ENCODE measurements at regions not wholly inside any gene's neighbourhood (a gene's known extent, or its start where the extent isn't known, plus 50 kb on each side); places are given as distances from the start of the nearest gene placed in this dataset.

GRCh38 chr3:181976526-181976925 is 264.8 kb downstream of the SOX2 start (continued):
- TF ChIP-seq REST (IDR thresholded peaks at IDR 0.05; ENCODE audit: low read depth, low read length) (no peak), IRF3 (IDR thresholded peaks at IDR 0.05; ENCODE audit: low read depth, low read length) (no peak), RCOR1 (IDR thresholded peaks at IDR 0.05; ENCODE audit: low read length) (no peak), USF1 (IDR thresholded peaks at IDR 0.05; ENCODE audit: borderline replicate concordance, low read depth) (no peak)

GRCh38 chr3:181985386-181985785 is 273.7 kb downstream of the SOX2 start:
- TF ChIP-seq JUND (IDR thresholded peaks at IDR 0.05) = no peak
- no peak for TF ChIP-seq EP300 (IDR thresholded peaks at IDR 0.05; ENCODE audit: borderline replicate concordance in 1 of 2, low read depth in 1 of 2, low read length in 1 of 2)
- no peak for TF ChIP-seq PBX3 (IDR thresholded peaks at IDR 0.05)
- no peak for TF ChIP-seq RAD21 (IDR thresholded peaks at IDR 0.05; ENCODE audit: low read length)
- no peak for TF ChIP-seq FOSL2 (IDR thresholded peaks at IDR 0.05; ENCODE audit: borderline replicate concordance, low read depth)
- ChIA-PET CTCF (no interaction called here), POLR2A (no interaction called here)
- H3F3A ChIP-seq (replicated peaks; ENCODE audit: insufficient read depth) = no peaks in the 10 kb centered on the region
- no peaks in the 10 kb centered on the region for H3K36me3 ChIP-seq (replicated peaks in 1 of 2; ENCODE audit: control insufficient read depth in 1 of 2, insufficient read depth in 2 of 2, low read length in 1 of 2)
- H3K4me1 ChIP-seq (ENCODE audit: control insufficient read depth in 1 of 2, insufficient read depth in 2 of 2, low read depth in 1 of 2, low read length in 1 of 2) = peaks cover 0 to 3% of the 10 kb centered on the region in 2 experiments; a peak in 2 of 4 replicates
- H3K79me2 ChIP-seq (ENCODE audit: insufficient read depth) = no peaks in the 10 kb centered on the region
- WGBS (ENCODE audit: low lambda C conversion rate) = 42% methylated on average over 2 of the region's 2 CpGs
- H3K4me2 ChIP-seq = no peak overlapping the region
- no peaks in the 10 kb centered on the region for H3K27me3 ChIP-seq (ENCODE audit: insufficient read depth)
- no peak for DNase-seq
- no peak overlapping the region for H3K9ac ChIP-seq
- no peaks in the 10 kb centered on the region for H4K20me1 ChIP-seq (ENCODE audit: insufficient read depth)
- H2AFZ ChIP-seq (ENCODE audit: low read depth) = no peak overlapping the region
- no peaks in the 10 kb centered on the region for H3K9me2 ChIP-seq
- no peaks in the 10 kb centered on the region for H3K9me3 ChIP-seq
- H3K4me3 ChIP-seq (ENCODE audit: low read depth in 2 of 2, low read length in 1 of 2) = no peak overlapping the region
- no peak overlapping the region for H3K27ac ChIP-seq (ENCODE audit: low read depth in 2 of 2, low read length in 1 of 2)

Data from SK-N-SH (cell line).